MM.1S (cell line): ENCODE measurements at regions not wholly inside any gene's neighbourhood (a gene's known extent, or its start where the extent isn't known, plus 50 kb on each side); places are given as distances from the start of the nearest gene placed in this dataset.

ENCODE experiments used
- CTCF ChIP-seq: fragments of 300-600 bp; sonication (generic); IDR thresholded peaks from 2 replicates; pipeline ENCODE4 v1.5.1; 2016; ENCODE audit warnings: antibody characterized with exemption, low read length, mixed read lengths
- EZH2 ChIP-seq: fragments of 300-600 bp; sonication (generic); optimal IDR thresholded peaks from 2 replicates; pipeline ENCODE3; 2017; ENCODE audit warnings: low read depth, mild to moderate bottlenecking, antibody characterized with exemption, low read length, mixed read lengths

GRCh38 chr18:6520901-6521300 lies 106.2 kb upstream of the L3MBTL4 start:
- TF ChIP-seq CTCF = no peak
- no peak for TF ChIP-seq EZH2
